ENCODE measurements at regions not wholly inside any gene's neighbourhood (a gene's known extent, or its start where the extent isn't known, plus 50 kb on each side); places are given as distances from the start of the nearest gene placed in this dataset.

DNA sequence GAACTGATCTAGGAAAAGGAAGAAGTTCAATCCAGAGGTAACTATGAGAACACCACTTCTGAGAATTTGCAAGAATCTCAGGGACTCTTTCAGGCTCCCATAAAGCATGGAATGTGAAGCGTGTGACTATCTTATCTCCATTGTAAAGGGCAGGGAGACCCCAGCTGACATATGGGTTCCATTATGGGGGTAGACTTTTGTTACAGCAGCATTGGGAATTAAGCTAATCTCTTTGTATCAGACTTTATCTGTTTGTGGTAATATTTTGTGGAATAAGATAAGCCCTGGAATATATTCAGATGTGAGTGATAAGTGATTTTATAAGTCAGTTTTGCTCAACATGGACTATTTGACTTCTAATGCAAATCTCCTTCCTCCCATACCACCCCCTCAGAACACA, 468.3 kb downstream of the MEIS1 start:
- no peak overlapping the region for H3K27ac ChIP-seq (ENCODE audit: low read depth, low read length)
- H3K27me3 ChIP-seq (ENCODE audit: control insufficient read depth in 2 of 2, insufficient read depth in 2 of 2, low read length in 2 of 2): no peaks in the 10 kb centered on the region
- intact Hi-C loops (cut with micrococcal nuclease): no loop called here
- no peaks in the 10 kb centered on the region for H3K9me3 ChIP-seq (ENCODE audit: control insufficient read depth in 2 of 3, low read length in 3 of 3)
- no peak overlapping the region for H3K4me3 ChIP-seq (ENCODE audit: low read length)
- Mint-ChIP-seq H3K27ac (no peak overlapping the region), H3K27me3 (no peaks in the 10 kb centered on the region), H3K9me3 (peaks cover 0 to 15% (median 2%) of the 10 kb centered on the region in 11 donors), H3K36me3 (no peaks in the 10 kb centered on the region), H3K4me3 (no peak overlapping the region), H3K4me1 (no peaks in the 10 kb centered on the region)
- no peak for ATAC-seq
- ChIA-PET CTCF (no interaction called here), POLR2A (no interaction called here)
- no peaks in the 10 kb centered on the region for H3K36me3 ChIP-seq (ENCODE audit: control insufficient read depth in 2 of 3, insufficient read depth in 3 of 3, low read length in 3 of 3)
- DNase-seq: no peak
- no peaks in the 10 kb centered on the region for H3K4me1 ChIP-seq (ENCODE audit: control insufficient read depth in 2 of 2, insufficient read depth in 2 of 2, low read length in 2 of 2)

DNA sequence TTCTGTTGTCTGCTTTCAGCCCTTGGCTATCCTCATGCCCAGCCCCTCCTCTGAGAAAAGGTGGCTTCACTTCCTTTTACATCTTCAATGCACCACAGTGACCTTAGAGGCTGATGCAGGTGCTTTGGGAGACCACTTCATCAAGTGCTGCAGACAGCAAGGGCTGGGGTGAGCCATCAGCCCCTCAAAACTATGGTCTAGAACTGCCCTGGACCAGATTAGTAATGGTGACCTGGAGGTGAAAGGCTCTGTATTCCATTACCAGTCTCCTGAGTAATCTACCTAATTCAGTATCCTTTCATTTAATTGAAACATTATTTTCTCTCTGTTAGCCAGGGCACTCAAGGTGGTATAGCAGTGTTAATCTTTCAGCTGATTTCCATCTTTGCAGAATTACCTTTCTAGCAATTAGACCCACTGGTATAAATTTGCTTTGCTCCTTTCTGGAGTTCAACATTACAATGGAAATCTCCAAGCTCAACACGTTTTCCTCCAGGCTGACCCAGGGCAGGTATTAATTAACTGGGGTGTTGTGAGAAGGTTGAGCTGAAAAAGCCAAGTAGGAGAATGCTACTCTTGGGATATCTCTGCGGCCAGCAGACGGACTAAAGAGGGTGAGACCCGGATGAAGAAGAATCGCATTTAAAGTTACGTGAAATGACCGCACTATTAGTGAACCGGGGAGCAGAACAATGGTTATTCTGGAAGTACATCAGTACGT, 469.0 kb downstream of the MEIS1 start:
- no peak overlapping the region for H3K27ac ChIP-seq (ENCODE audit: low read depth, low read length)
- no peak overlapping the region for H3K27ac Mint-ChIP-seq
- no peak for DNase-seq
- H3K9me3 ChIP-seq (ENCODE audit: control insufficient read depth in 2 of 3, low read length in 3 of 3): no peaks in the 10 kb centered on the region
- H3K27me3 Mint-ChIP-seq: no peaks in the 10 kb centered on the region
- ChIA-PET POLR2A (no interaction called here), CTCF (no interaction called here)
- no peak overlapping the region for H3K4me3 Mint-ChIP-seq
- no peak overlapping the region for H3K4me3 ChIP-seq (ENCODE audit: low read length)
- no peaks in the 10 kb centered on the region for H3K27me3 ChIP-seq (ENCODE audit: control insufficient read depth in 2 of 2, insufficient read depth in 2 of 2, low read length in 2 of 2)
- no peaks in the 10 kb centered on the region for H3K4me1 Mint-ChIP-seq
- H3K9me3 Mint-ChIP-seq: peaks cover 0 to 15% (median 2%) of the 10 kb centered on the region in 11 donors
- no peaks in the 10 kb centered on the region for H3K36me3 ChIP-seq (ENCODE audit: control insufficient read depth in 2 of 3, insufficient read depth in 3 of 3, low read length in 3 of 3)
- no peaks in the 10 kb centered on the region for H3K4me1 ChIP-seq (ENCODE audit: control insufficient read depth in 2 of 2, insufficient read depth in 2 of 2, low read length in 2 of 2)
- no peaks in the 10 kb centered on the region for H3K36me3 Mint-ChIP-seq
- no peak for ATAC-seq
- intact Hi-C loops (cut with micrococcal nuclease): no loop called here

GRCh38 chr2:66915237-66915636, 480.3 kb downstream of the MEIS1 start:
- H3K27ac Mint-ChIP-seq: no peak overlapping the region
- no peak overlapping the region for H3K4me3 ChIP-seq (ENCODE audit: low read length)
- ATAC-seq (no peak), DNase-seq (no peak)
- ChIA-PET POLR2A (no interaction called here), CTCF (no interaction called here)
- H3K27me3 ChIP-seq (ENCODE audit: control insufficient read depth in 2 of 2, insufficient read depth in 2 of 2, low read length in 2 of 2): no peaks in the 10 kb centered on the region
- no peaks in the 10 kb centered on the region for H3K4me1 Mint-ChIP-seq
- peaks cover 0 to 4% (median 0%) of the 10 kb centered on the region in 5 donors for H3K36me3 Mint-ChIP-seq
- H3K9me3 Mint-ChIP-seq: peaks cover 0 to 19% (median 5%) of the 10 kb centered on the region in 11 donors
- H3K27me3 Mint-ChIP-seq: no peaks in the 10 kb centered on the region
- no peaks in the 10 kb centered on the region for H3K36me3 ChIP-seq (ENCODE audit: control insufficient read depth in 2 of 3, insufficient read depth in 3 of 3, low read length in 3 of 3)
- intact Hi-C loops (cut with micrococcal nuclease): no loop called here
- H3K4me1 ChIP-seq (ENCODE audit: control insufficient read depth in 2 of 2, insufficient read depth in 2 of 2, low read length in 2 of 2): no peaks in the 10 kb centered on the region
- H3K27ac ChIP-seq (ENCODE audit: low read depth, low read length): no peak overlapping the region
- no peaks in the 10 kb centered on the region for H3K9me3 ChIP-seq (ENCODE audit: control insufficient read depth in 2 of 3, low read length in 3 of 3)
- H3K4me3 Mint-ChIP-seq: no peak overlapping the region

DNA sequence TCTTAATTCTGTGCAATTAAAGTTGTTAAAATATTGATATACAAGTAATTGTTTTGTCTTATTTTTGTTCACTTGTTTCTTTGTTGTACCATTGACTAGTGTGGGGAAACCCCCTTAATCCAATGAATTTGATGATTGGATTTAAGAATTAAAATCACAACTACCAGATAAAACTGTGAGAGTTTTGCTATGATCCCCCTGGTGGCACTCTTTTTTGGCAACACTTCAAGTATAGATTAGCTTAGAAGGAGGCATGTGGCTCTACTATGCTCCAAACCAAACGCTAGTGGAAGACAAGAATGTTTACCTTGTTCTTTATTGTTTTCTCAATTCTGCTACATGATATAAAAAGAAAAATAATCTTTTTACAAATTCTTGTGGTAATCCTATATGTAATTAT, 477.8 kb upstream of the ETAA1 start:
- Histone ChIP-seq H3K27ac (ENCODE audit: low read depth, low read length) (no peak overlapping the region), H3K36me3 (ENCODE audit: control insufficient read depth in 2 of 3, insufficient read depth in 3 of 3, low read length in 3 of 3) (no peaks in the 10 kb centered on the region), H3K9me3 (ENCODE audit: control insufficient read depth in 2 of 3, low read length in 3 of 3) (no peaks in the 10 kb centered on the region), H3K27me3 (ENCODE audit: control insufficient read depth in 2 of 2, insufficient read depth in 2 of 2, low read length in 2 of 2) (no peaks in the 10 kb centered on the region), H3K4me1 (ENCODE audit: control insufficient read depth in 2 of 2, insufficient read depth in 2 of 2, low read length in 2 of 2) (no peaks in the 10 kb centered on the region), H3K4me3 (ENCODE audit: low read length) (no peak overlapping the region)
- no peak overlapping the region for H3K27ac Mint-ChIP-seq
- no peaks in the 10 kb centered on the region for H3K27me3 Mint-ChIP-seq
- ChIA-PET CTCF (no interaction called here), POLR2A (no interaction called here)
- H3K4me1 Mint-ChIP-seq: no peaks in the 10 kb centered on the region
- H3K36me3 Mint-ChIP-seq: no peaks in the 10 kb centered on the region
- peaks cover 0 to 13% (median 3%) of the 10 kb centered on the region in 11 donors for H3K9me3 Mint-ChIP-seq
- intact Hi-C loops (cut with micrococcal nuclease): no loop called here
- no peak overlapping the region for H3K4me3 Mint-ChIP-seq
- no peak for ATAC-seq
- no peak for DNase-seq

DNA sequence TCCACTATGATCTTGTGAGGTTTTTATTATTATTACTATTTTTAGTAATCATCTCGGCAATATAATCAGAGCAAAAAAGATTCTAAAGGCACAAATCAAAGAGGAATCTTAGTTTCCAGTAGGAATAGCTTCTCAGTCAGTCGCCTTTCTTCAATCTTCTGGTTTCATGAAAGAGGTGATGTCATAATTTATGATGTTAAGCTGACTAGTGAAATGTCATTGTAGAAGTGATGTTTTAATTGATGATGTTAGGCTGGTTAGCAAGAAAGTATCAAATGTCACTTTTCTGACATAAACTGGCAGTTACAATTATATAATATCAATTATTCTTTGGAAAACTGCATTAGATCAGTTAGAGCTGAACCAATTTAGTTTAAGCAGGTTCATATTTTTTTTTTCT, 476.7 kb upstream of the ETAA1 start:
- H3K27me3 ChIP-seq (ENCODE audit: control insufficient read depth in 2 of 2, insufficient read depth in 2 of 2, low read length in 2 of 2): no peaks in the 10 kb centered on the region
- DNase-seq: no peak
- peaks cover 0 to 9% (median 3%) of the 10 kb centered on the region in 11 donors for H3K9me3 Mint-ChIP-seq
- CTCF ChIA-PET: no interaction called here
- H3K27me3 Mint-ChIP-seq: no peaks in the 10 kb centered on the region
- no peaks in the 10 kb centered on the region for H3K9me3 ChIP-seq (ENCODE audit: control insufficient read depth in 2 of 3, low read length in 3 of 3)
- no peak overlapping the region for H3K4me3 Mint-ChIP-seq
- no peak for ATAC-seq
- POLR2A ChIA-PET: no interaction called here
- no peaks in the 10 kb centered on the region for H3K4me1 Mint-ChIP-seq
- intact Hi-C loops (cut with micrococcal nuclease): no loop called here
- no peak overlapping the region for H3K4me3 ChIP-seq (ENCODE audit: low read length)
- H3K27ac ChIP-seq (ENCODE audit: low read depth, low read length): no peak overlapping the region
- no peaks in the 10 kb centered on the region for H3K36me3 Mint-ChIP-seq
- no peaks in the 10 kb centered on the region for H3K36me3 ChIP-seq (ENCODE audit: control insufficient read depth in 2 of 3, insufficient read depth in 3 of 3, low read length in 3 of 3)
- H3K27ac Mint-ChIP-seq: no peak overlapping the region
- no peaks in the 10 kb centered on the region for H3K4me1 ChIP-seq (ENCODE audit: control insufficient read depth in 2 of 2, insufficient read depth in 2 of 2, low read length in 2 of 2)

DNA sequence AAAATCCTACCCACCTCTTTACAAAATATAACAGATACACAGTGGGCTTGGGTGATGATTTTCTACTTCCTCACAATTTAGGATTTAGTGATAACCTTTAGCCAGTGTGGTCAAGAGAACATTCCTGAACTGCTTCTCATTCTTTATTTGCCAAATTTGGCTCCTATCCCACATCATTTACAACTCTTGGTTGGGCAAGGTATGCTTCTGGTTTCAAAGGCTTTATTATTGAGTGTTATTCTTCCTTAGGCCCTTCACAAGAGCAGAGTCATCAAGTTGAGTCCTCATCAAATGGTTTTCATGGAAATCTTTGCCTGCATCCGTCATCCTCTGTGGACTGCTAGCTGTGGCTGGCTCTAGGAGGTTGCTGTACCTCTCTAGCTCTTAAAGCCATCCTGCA, 472.0 kb upstream of the ETAA1 start:
- Histone ChIP-seq H3K9me3 (ENCODE audit: control insufficient read depth in 2 of 3, low read length in 3 of 3) (no peaks in the 10 kb centered on the region), H3K4me1 (ENCODE audit: control insufficient read depth in 2 of 2, insufficient read depth in 2 of 2, low read length in 2 of 2) (no peaks in the 10 kb centered on the region), H3K27me3 (ENCODE audit: control insufficient read depth in 2 of 2, insufficient read depth in 2 of 2, low read length in 2 of 2) (no peaks in the 10 kb centered on the region), H3K4me3 (ENCODE audit: low read length) (no peak overlapping the region), H3K36me3 (ENCODE audit: control insufficient read depth in 2 of 3, insufficient read depth in 3 of 3, low read length in 3 of 3) (no peaks in the 10 kb centered on the region), H3K27ac (ENCODE audit: low read depth, low read length) (no peak overlapping the region)
- Mint-ChIP-seq H3K4me3 (no peak overlapping the region), H3K27ac (no peak overlapping the region), H3K36me3 (no peaks in the 10 kb centered on the region), H3K27me3 (no peaks in the 10 kb centered on the region), H3K4me1 (no peaks in the 10 kb centered on the region), H3K9me3 (peaks cover 0 to 9% (median 1%) of the 10 kb centered on the region in 11 donors)
- POLR2A ChIA-PET: no interaction called here
- DNase-seq: no peak
- no peak for ATAC-seq
- CTCF ChIA-PET: no interaction called here
- intact Hi-C loops (cut with micrococcal nuclease): no loop called here

DNA sequence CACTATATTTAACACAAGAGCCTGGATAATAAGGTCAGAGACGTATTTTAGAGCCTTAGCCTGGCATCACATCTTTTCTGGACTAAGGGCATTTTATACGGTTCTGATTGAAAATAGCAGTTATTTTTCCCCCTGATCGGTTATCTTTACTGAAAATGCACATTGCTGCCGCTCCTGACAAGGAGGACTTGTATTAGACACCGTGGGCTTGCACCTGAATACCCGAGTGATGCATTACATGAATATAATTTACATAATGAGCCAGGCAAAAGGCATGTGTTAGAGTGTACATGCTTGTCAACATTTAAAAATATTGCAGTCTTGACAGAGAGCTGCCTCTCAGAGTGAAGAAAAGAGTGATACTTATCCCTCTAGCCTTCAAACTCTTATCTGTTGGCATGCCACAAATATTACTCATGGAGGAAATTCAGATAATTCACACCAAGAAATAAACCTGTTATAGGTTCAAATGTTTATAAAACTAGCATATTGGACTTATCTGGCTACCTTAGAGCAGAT, 470.5 kb upstream of the ETAA1 start:
- Mint-ChIP-seq H3K4me1 (no peaks in the 10 kb centered on the region), H3K4me3 (no peak overlapping the region), H3K27ac (no peak overlapping the region), H3K36me3 (no peaks in the 10 kb centered on the region), H3K27me3 (no peaks in the 10 kb centered on the region), H3K9me3 (peaks cover 0 to 9% (median 1%) of the 10 kb centered on the region in 11 donors)
- POLR2A ChIA-PET: no interaction called here
- Histone ChIP-seq H3K4me3 (ENCODE audit: low read length) (no peak overlapping the region), H3K4me1 (ENCODE audit: control insufficient read depth in 2 of 2, insufficient read depth in 2 of 2, low read length in 2 of 2) (no peaks in the 10 kb centered on the region), H3K9me3 (ENCODE audit: control insufficient read depth in 2 of 3, low read length in 3 of 3) (no peaks in the 10 kb centered on the region), H3K36me3 (ENCODE audit: control insufficient read depth in 2 of 3, insufficient read depth in 3 of 3, low read length in 3 of 3) (no peaks in the 10 kb centered on the region), H3K27me3 (ENCODE audit: control insufficient read depth in 2 of 2, insufficient read depth in 2 of 2, low read length in 2 of 2) (no peaks in the 10 kb centered on the region), H3K27ac (ENCODE audit: low read depth, low read length) (no peak overlapping the region)
- DNase-seq (no peak), ATAC-seq (no peak)
- intact Hi-C loops (cut with micrococcal nuclease): no loop called here
- CTCF ChIA-PET: no interaction called here
